Tibial nerve (tissue), 3 donors: ENCODE measurements at regions not wholly inside any gene's neighbourhood (a gene's known extent, or its start where the extent isn't known, plus 50 kb on each side); places are given as distances from the start of the nearest gene placed in this dataset.

ENCODE experiments used
- CTCF ChIP-seq, 5 experiments: fragments of 200-600 bp in 3 of 5; fragments of 450-650 bp in 2 of 5; sonication (generic) in 3 of 5; IDR thresholded peaks; one replicate each; pipeline ENCODE4 v1.5.1; 2016 to 2019; ENCODE audit warnings: antibody characterized with exemption in 5 of 5, mild to moderate bottlenecking in 3 of 5, moderate library complexity in 2 of 5
- POLR2A ChIP-seq, 2 donors: fragments of 450-650 bp; IDR thresholded peaks; one replicate each; pipeline ENCODE4 v1.6.1; 2017; ENCODE audit warnings: antibody characterized with exemption in 2 of 2, mild to moderate bottlenecking in 2 of 2, moderate library complexity in 2 of 2

- no peak for TF ChIP-seq CTCF (IDR thresholded peaks at IDR 0.05)
- no peak for TF ChIP-seq POLR2A (IDR thresholded peaks at IDR 0.05)
Measured at GRCh38 chr5:58359981-58360380, 99.9 kb downstream of the PLK2 start.
